Endothelial cell of umbilical vein (primary cell): ENCODE measurements at regions not wholly inside any gene's neighbourhood (a gene's known extent, or its start where the extent isn't known, plus 50 kb on each side); places are given as distances from the start of the nearest gene placed in this dataset.

ENCODE experiments used
- CTCF ChIP-seq, 2 donors: IDR thresholded peaks; 1 replicate in 1 of 2; 2 replicates in 1 of 2; pipeline ENCODE4 v1.5.1; 2011; ENCODE audit warnings: low read length in 2 of 2, mild to moderate bottlenecking in 2 of 2, moderate library complexity in 2 of 2, control low read depth in 1 of 2, inconsistent platforms in 1 of 2, low read depth in 1 of 2; ENCODE audit not compliant: insufficient read depth in 1 of 2; ENCODE audit errors: extremely low read depth in 1 of 2
- EZH2 ChIP-seq: IDR thresholded peaks from 2 replicates; pipeline ENCODE4 v1.6.1; 2012; ENCODE audit warnings: borderline replicate concordance, low read depth, mild to moderate bottlenecking, moderate library complexity, low read length, inconsistent platforms; ENCODE audit not compliant: severe bottlenecking
- FOS ChIP-seq: IDR thresholded peaks from 2 replicates; pipeline ENCODE4 v1.6.1; 2011; ENCODE audit warnings: mild to moderate bottlenecking, low read length, moderate library complexity, borderline replicate concordance; ENCODE audit not compliant: insufficient read depth
- POLR2A ChIP-seq: IDR thresholded peaks from 2 replicates; pipeline ENCODE4 v1.6.1; 2012; ENCODE audit warnings: low read depth, mild to moderate bottlenecking, control low read depth, low read length
- POLR2AphosphoS5 ChIP-seq: IDR thresholded peaks from 2 replicates; pipeline ENCODE4 v1.6.1; 2012; ENCODE audit warnings: low read depth, mild to moderate bottlenecking, control low read depth, low read length, moderate library complexity; ENCODE audit not compliant: insufficient read depth
- TF ChIP-seq, protein P1 (sequence below): IDR thresholded peaks from 2 replicates; pipeline ENCODE4 v1.6.1; 2011; ENCODE audit not compliant: insufficient read depth, insufficient read length

DNA sequence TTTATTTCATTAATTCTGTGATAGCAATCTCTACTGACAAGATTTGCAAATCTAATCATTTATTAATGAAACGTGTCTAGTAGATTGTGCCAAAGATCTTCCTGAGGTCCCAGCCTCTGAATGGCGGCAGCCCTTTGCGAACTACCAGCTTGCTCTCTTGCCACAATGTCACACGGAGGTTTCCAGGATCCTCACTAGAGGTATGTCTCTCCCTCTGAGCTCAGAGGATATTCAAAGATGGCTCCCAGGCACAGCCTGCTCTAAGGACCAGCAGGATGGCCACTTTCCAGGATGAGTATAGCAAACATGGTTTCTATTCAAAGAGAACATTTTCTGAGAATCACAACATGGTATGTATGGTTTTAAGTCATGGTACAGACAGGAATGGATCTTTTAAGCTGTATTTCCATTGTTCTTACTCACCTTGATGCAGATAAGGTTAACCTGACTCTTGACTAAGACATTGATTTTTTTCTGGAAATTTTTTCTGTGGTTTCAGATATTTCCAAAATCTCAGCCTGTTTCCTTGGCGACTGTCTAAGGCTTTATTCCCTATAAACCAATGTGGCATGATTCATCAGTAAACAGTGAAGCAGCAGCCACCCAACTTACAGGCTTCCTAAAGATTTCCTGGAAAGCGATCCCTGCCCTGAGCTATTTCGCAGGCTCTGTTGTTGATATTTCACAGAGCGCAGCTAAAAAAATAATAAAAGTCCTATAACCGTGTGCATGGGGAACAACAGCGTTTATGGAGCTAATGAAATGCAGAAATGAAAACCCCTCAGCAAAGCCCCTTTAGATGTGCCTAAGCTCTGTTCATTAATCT is 54.1 kb upstream of the KLF7 start:
- TF ChIP-seq POLR2A: no peak
- no peak for TF ChIP-seq POLR2AphosphoS5
- no peak for TF ChIP-seq CTCF (IDR thresholded peaks at IDR 0.05; ENCODE audit: extremely low read depth in 1 of 2, insufficient read depth in 1 of 2, low read depth in 1 of 2, low read length in 2 of 2)
- peak; percentile 67 for TF ChIP-seq FOS
- TF ChIP-seq EZH2: no peak
- TF ChIP-seq, protein P1, sequence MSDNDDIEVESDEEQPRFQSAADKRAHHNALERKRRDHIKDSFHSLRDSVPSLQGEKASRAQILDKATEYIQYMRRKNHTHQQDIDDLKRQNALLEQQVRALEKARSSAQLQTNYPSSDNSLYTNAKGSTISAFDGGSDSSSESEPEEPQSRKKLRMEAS: no peak
